ENCODE measurements at regions not wholly inside any gene's neighbourhood (a gene's known extent, or its start where the extent isn't known, plus 50 kb on each side); places are given as distances from the start of the nearest gene placed in this dataset.

DNA sequence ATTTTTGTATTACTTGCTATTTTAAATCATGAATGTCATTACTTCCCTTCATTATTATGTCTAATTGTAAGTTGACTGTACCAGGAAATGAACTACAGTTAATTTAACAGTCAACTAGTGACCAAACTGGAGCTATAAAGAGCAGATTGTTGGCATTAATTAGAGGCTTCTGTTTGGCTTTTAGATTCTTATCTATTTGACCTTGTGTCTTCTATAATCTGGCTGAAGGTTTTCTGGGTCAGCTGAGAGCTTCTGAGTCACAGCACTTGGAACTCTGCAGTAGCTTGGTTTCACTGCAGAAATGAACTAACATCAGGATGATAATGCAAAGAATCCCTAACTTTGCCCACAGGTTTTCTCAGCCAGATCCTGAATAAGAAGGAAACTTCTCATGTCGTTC is 169.2 kb upstream of the LEF1 start:
- FAIRE-seq (no peak), DNase-seq (ENCODE audit: low read depth, low spot score) (no peak)
- H3K27me3 ChIP-seq (ENCODE audit: control insufficient read depth in 2 of 2, insufficient read depth in 2 of 2, low read length in 2 of 2) = no peaks in the 10 kb centered on the region
- H3K36me3 ChIP-seq (ENCODE audit: control insufficient read depth in 2 of 2, extremely low read depth in 1 of 2, insufficient read depth in 2 of 2, low read length in 2 of 2) = no peaks in the 10 kb centered on the region
- H3K79me2 ChIP-seq (ENCODE audit: control insufficient read depth, insufficient read depth, low read length) = no peaks in the 10 kb centered on the region
- ChIA-PET CTCF (no interaction called here), POLR2A (no interaction called here)
- no peak overlapping the region for H3K4me2 ChIP-seq (ENCODE audit: insufficient read depth, low read length)
- TF ChIP-seq CTCF (IDR thresholded peaks at IDR 0.05; ENCODE audit: extremely low read depth in 1 of 2, insufficient read depth in 1 of 2, low read depth in 1 of 2, low read length in 2 of 2) = no peak
- TF ChIP-seq POLR2AphosphoS5 (IDR thresholded peaks at IDR 0.05; ENCODE audit: insufficient read depth, low read depth, low read length) = no peak
- TF ChIP-seq MYC (IDR thresholded peaks at IDR 0.05; ENCODE audit: low read depth, low read length) = no peak
- TF ChIP-seq POLR2A (IDR thresholded peaks at IDR 0.05; ENCODE audit: low read depth, low read length) = no peak
- no peak for TF ChIP-seq GATA2 (IDR thresholded peaks at IDR 0.05; ENCODE audit: insufficient read depth, insufficient read length, low read depth, low read length)
- TF ChIP-seq, protein P1, sequence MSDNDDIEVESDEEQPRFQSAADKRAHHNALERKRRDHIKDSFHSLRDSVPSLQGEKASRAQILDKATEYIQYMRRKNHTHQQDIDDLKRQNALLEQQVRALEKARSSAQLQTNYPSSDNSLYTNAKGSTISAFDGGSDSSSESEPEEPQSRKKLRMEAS (IDR thresholded peaks at IDR 0.05; ENCODE audit: insufficient read depth, insufficient read length) = no peak
- TF ChIP-seq FOS (IDR thresholded peaks at IDR 0.05; ENCODE audit: borderline replicate concordance, insufficient read depth, low read length) = no peak
- TF ChIP-seq EZH2 (IDR thresholded peaks at IDR 0.05; ENCODE audit: borderline replicate concordance, low read depth, low read length, severe bottlenecking) = no peak
- H2AFZ ChIP-seq (ENCODE audit: low read depth, low read length) = no peak overlapping the region
- intact Hi-C loops (cut with micrococcal nuclease) = no loop called here
- no peaks in the 10 kb centered on the region for H3K9me3 ChIP-seq (replicated peaks; ENCODE audit: control insufficient read depth, insufficient read depth, low read length)
- no peak overlapping the region for H3K27ac ChIP-seq (ENCODE audit: insufficient read depth, low read depth, low read length)
- no peaks in the 10 kb centered on the region for H3K9me1 ChIP-seq (replicated peaks; ENCODE audit: control insufficient read depth, extremely low read depth, insufficient read depth, low read length)
- H3K9ac ChIP-seq (replicated peaks; ENCODE audit: extremely low read depth, insufficient read depth, low read length) = no peak overlapping the region
- H3K4me1 ChIP-seq (ENCODE audit: control insufficient read depth, extremely low read depth, insufficient read depth, low read length) = no peaks in the 10 kb centered on the region
- no TSS peak for BruUV-seq (replicated peaks)
- H4K20me1 ChIP-seq (replicated peaks; ENCODE audit: control insufficient read depth, extremely low read depth, insufficient read depth, low read length) = no peaks in the 10 kb centered on the region
- H3K4me3 ChIP-seq (replicated peaks in 1 of 3; ENCODE audit: insufficient read depth in 1 of 3, low read depth in 1 of 3, low read length in 3 of 3) = no peak overlapping the region
- dilution Hi-C loops (cut with MboI; ENCODE audit: extremely low pct_ligation_motif_present, low sequenced_read_pairs) = no loop called here

Data from endothelial cell of umbilical vein (primary cell).